ENCODE measurements at regions not wholly inside any gene's neighbourhood (a gene's known extent, or its start where the extent isn't known, plus 50 kb on each side); places are given as distances from the start of the nearest gene placed in this dataset.
A peak's percentile ranks its signal among the peaks of the same experiment; 100 is the strongest.

DNA sequence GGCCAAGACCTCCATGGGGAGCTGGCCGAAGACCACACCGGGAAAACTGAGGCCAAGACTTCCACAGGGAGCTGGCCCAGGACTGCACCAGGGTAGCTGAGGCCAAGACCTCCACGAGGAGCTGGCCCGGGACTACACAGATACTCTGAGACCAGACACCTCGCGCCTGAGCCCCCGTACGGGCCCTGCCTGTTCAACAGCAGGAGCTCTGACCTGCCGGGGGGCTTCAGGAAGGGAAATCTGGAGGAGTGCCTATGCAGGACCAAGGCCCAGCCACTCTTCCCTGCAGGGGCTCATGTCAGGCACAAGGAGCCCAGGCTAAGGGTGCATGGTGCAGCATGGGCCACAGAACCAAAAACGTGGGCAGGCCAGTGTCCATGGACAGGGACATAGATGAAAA is 151.6 kb downstream of the TMEM18 start:
- Histone ChIP-seq H3K4me3 (no peak overlapping the region), H3K36me3 (no peaks in the 10 kb centered on the region), H3K9ac (no peak overlapping the region), H3F3A (ENCODE audit: low read depth) (peaks cover 9% of the 10 kb centered on the region), H3K79me2 (ENCODE audit: low read depth) (no peaks in the 10 kb centered on the region), H3K27me3 (peaks cover 6% of the 10 kb centered on the region), H3K9me3 (ENCODE audit: low read depth) (no peaks in the 10 kb centered on the region), H4K20me1 (ENCODE audit: low read depth) (no peaks in the 10 kb centered on the region), H3K27ac (no peak overlapping the region), H2AFZ (replicated peaks) (no peak overlapping the region), H3K4me1 (peaks cover 7% of the 10 kb centered on the region), H3K4me2 (no peak overlapping the region)
- Mint-ChIP-seq H3K4me3 (no peak overlapping the region), H3K4me1 (peaks cover 2% of the 10 kb centered on the region), H3K9me3 (peaks cover 12% of the 10 kb centered on the region), H3K36me3 (no peaks in the 10 kb centered on the region), H3K27me3 (ENCODE audit: insufficient read depth, low read depth) (peaks cover 6% of the 10 kb centered on the region), H3K27ac (no peak overlapping the region)
- no peak for DNase-seq (ENCODE audit: low spot score)
- no peak for TF ChIP-seq EZH2phosphoT487 (IDR thresholded peaks at IDR 0.05)
- no peak for TF ChIP-seq EZH2 (IDR thresholded peaks at IDR 0.05)
- TF ChIP-seq, protein P1, sequence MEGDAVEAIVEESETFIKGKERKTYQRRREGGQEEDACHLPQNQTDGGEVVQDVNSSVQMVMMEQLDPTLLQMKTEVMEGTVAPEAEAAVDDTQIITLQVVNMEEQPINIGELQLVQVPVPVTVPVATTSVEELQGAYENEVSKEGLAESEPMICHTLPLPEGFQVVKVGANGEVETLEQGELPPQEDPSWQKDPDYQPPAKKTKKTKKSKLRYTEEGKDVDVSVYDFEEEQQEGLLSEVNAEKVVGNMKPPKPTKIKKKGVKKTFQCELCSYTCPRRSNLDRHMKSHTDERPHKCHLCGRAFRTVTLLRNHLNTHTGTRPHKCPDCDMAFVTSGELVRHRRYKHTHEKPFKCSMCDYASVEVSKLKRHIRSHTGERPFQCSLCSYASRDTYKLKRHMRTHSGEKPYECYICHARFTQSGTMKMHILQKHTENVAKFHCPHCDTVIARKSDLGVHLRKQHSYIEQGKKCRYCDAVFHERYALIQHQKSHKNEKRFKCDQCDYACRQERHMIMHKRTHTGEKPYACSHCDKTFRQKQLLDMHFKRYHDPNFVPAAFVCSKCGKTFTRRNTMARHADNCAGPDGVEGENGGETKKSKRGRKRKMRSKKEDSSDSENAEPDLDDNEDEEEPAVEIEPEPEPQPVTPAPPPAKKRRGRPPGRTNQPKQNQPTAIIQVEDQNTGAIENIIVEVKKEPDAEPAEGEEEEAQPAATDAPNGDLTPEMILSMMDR (IDR thresholded peaks at IDR 0.05) = no peak

DNA sequence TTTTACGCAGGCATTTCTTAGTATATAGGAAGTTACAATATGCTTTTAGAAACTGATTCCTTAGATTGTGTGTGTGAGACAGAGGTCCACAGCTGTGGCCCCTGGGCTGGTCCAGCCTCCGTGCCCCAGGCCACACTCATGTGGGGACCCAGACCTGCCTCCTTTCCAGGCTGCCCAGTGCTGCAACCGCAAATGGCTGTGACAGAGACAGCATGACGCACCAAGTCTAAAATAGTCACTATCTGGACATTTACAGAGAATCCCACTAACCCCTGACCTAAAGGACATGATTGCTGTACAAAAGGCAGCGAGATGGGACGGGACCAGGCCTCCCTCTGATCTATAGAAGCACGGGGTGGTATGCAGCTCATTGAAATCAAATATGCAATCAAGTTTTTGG is 152.2 kb downstream of the TMEM18 start:
- H3K27ac ChIP-seq = no peak overlapping the region
- H2AFZ ChIP-seq (replicated peaks) = no peak overlapping the region
- no peak overlapping the region for H3K4me2 ChIP-seq
- no peak overlapping the region for H3K9ac ChIP-seq
- Mint-ChIP-seq H3K4me3 (no peak overlapping the region), H3K4me1 (peaks cover 2% of the 10 kb centered on the region), H3K27me3 (ENCODE audit: insufficient read depth, low read depth) (peaks cover 6% of the 10 kb centered on the region), H3K27ac (no peak overlapping the region), H3K36me3 (no peaks in the 10 kb centered on the region), H3K9me3 (peaks cover 10% of the 10 kb centered on the region)
- H3K4me3 ChIP-seq = no peak overlapping the region
- TF ChIP-seq EZH2 (IDR thresholded peaks at IDR 0.05) (no peak), EZH2phosphoT487 (IDR thresholded peaks at IDR 0.05) (no peak)
- TF ChIP-seq, protein P1 (IDR thresholded peaks at IDR 0.05) = no peak
- H4K20me1 ChIP-seq (ENCODE audit: low read depth) = no peaks in the 10 kb centered on the region
- H3K36me3 ChIP-seq = no peaks in the 10 kb centered on the region
- no peaks in the 10 kb centered on the region for H3K79me2 ChIP-seq (ENCODE audit: low read depth)
- DNase-seq (ENCODE audit: low spot score) = no peak
- H3K27me3 ChIP-seq = peaks cover 6% of the 10 kb centered on the region
- peaks cover 9% of the 10 kb centered on the region for H3F3A ChIP-seq (ENCODE audit: low read depth)
- no peaks in the 10 kb centered on the region for H3K9me3 ChIP-seq (ENCODE audit: low read depth)
- peaks cover 7% of the 10 kb centered on the region for H3K4me1 ChIP-seq

DNA sequence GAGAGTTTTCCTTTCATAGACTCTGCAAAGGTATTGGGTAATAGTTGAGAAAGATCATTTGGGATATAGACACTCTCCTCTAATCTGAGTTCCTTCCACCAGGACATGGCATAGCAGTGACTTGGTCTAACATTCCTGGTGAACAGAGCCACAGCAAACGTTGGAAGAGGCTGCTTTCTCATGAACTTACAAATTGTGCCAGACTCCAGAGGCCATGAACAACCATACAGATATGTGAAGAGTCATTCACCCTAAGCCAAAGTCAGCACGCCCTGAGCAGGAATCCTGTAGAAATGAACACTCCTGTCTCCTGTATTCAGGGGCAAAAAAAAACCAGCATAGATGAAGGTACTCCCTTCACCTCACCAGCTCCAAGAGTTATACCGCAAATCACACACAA is 152.8 kb downstream of the TMEM18 start:
- Histone ChIP-seq H3K27ac (no peak overlapping the region), H3K4me1 (peaks cover 7% of the 10 kb centered on the region), H2AFZ (replicated peaks) (no peak overlapping the region), H3K27me3 (peaks cover 6% of the 10 kb centered on the region), H3K9ac (no peak overlapping the region), H3K4me2 (no peak overlapping the region), H3K4me3 (no peak overlapping the region), H3K36me3 (no peaks in the 10 kb centered on the region), H3F3A (ENCODE audit: low read depth) (peaks cover 9% of the 10 kb centered on the region), H3K9me3 (ENCODE audit: low read depth) (no peaks in the 10 kb centered on the region), H3K79me2 (ENCODE audit: low read depth) (no peaks in the 10 kb centered on the region), H4K20me1 (ENCODE audit: low read depth) (no peaks in the 10 kb centered on the region)
- peak overlapping the region; percentile 8 for H3K4me3 Mint-ChIP-seq
- TF ChIP-seq, protein P1 (IDR thresholded peaks at IDR 0.05) = no peak
- no peak for TF ChIP-seq EZH2 (IDR thresholded peaks at IDR 0.05)
- TF ChIP-seq EZH2phosphoT487 (IDR thresholded peaks at IDR 0.05) = no peak
- H3K36me3 Mint-ChIP-seq = no peaks in the 10 kb centered on the region
- no peak for DNase-seq (ENCODE audit: low spot score)
- H3K4me1 Mint-ChIP-seq = peaks cover 2% of the 10 kb centered on the region
- H3K27me3 Mint-ChIP-seq (ENCODE audit: insufficient read depth, low read depth) = peaks cover 6% of the 10 kb centered on the region
- H3K9me3 Mint-ChIP-seq = peaks cover 8% of the 10 kb centered on the region
- H3K27ac Mint-ChIP-seq = peak overlapping the region; percentile 72
